Sigmoid colon (tissue), 3 donors: ENCODE measurements at regions not wholly inside any gene's neighbourhood (a gene's known extent, or its start where the extent isn't known, plus 50 kb on each side); places are given as distances from the start of the nearest gene placed in this dataset.

Source experiments
- POLR2A ChIP-seq, 2 donors: fragments of 450-650 bp; IDR thresholded peaks; one replicate each; pipeline ENCODE4 v1.6.1; 2016; ENCODE audit warnings: antibody characterized with exemption in 2 of 2, mild to moderate bottlenecking in 2 of 2, moderate library complexity in 2 of 2
- TF ChIP-seq, protein P1 (sequence below), 4 experiments: fragments of 450-650 bp in 3 of 4; fragments of 200-600 bp in 1 of 4; IDR thresholded peaks; one replicate each; pipeline ENCODE4 v1.5.1; 2016 to 2019; ENCODE audit warnings: antibody characterized with exemption in 4 of 4, mild to moderate bottlenecking in 3 of 4, moderate library complexity in 2 of 4

DNA sequence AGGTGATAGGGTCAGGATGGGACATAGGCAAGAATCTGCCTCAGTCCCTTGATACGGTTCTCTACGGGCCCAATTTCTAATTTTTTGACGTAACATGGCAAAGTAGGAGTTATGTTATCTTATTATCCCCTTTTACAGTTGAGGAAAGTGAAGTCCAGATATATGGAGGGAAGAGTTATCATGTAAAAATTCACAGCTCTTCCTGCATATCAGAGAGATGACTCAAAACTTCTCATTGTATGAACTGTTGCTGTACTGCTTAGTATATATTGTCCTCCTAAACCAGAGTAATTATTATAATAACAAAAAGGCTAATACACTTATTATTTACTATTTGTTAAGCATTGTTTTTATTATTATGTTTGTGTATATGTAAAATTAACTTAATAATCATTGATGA lies 260.5 kb upstream of the IGFBP7 start:
- TF ChIP-seq, protein P1, sequence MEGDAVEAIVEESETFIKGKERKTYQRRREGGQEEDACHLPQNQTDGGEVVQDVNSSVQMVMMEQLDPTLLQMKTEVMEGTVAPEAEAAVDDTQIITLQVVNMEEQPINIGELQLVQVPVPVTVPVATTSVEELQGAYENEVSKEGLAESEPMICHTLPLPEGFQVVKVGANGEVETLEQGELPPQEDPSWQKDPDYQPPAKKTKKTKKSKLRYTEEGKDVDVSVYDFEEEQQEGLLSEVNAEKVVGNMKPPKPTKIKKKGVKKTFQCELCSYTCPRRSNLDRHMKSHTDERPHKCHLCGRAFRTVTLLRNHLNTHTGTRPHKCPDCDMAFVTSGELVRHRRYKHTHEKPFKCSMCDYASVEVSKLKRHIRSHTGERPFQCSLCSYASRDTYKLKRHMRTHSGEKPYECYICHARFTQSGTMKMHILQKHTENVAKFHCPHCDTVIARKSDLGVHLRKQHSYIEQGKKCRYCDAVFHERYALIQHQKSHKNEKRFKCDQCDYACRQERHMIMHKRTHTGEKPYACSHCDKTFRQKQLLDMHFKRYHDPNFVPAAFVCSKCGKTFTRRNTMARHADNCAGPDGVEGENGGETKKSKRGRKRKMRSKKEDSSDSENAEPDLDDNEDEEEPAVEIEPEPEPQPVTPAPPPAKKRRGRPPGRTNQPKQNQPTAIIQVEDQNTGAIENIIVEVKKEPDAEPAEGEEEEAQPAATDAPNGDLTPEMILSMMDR (IDR thresholded peaks at IDR 0.05), result no peak
- TF ChIP-seq POLR2A (IDR thresholded peaks at IDR 0.05), result no peak
